Kidney (tissue), 13 donors: ENCODE measurements at regions not wholly inside any gene's neighbourhood (a gene's known extent, or its start where the extent isn't known, plus 50 kb on each side); places are given as distances from the start of the nearest gene placed in this dataset.

Experiments
- DNase-seq, 5 donors: peaks; one replicate each; pipeline ENCODE4 v3.0.0-alpha.2; 2013 to 2020
- FAIRE-seq: peaks from 2 replicates; lab custom pipeline; 2012; peaks lifted over from hg19 to GRCh38; lab: Jason Lieb, UNC
- H3K27ac ChIP-seq, 2 donors: one replicate each; pipeline ENCODE4 v1.7.0; 2013; ENCODE audit warnings: low read depth in 2 of 2, low read length in 2 of 2, inconsistent platforms in 1 of 2
- H3K27me3 ChIP-seq: one replicate; pipeline ENCODE4 v1.7.1; 2013; ENCODE audit warnings: low read length, inconsistent platforms; ENCODE audit not compliant: control insufficient read depth, insufficient read depth
- H3K36me3 ChIP-seq, 3 donors: one replicate each; pipeline versions ENCODE4 v1.7.0 to v1.7.1; 2013; ENCODE audit warnings: low read length in 3 of 3, control low read depth in 1 of 3, inconsistent platforms in 1 of 3; ENCODE audit not compliant: insufficient read depth in 3 of 3, control insufficient read depth in 2 of 3
- H3K4me1 ChIP-seq, 3 donors: one replicate each; pipeline versions ENCODE4 v1.7.0 to v1.7.1; 2013; ENCODE audit warnings: low read length in 3 of 3, inconsistent platforms in 1 of 3, low read depth in 1 of 3; ENCODE audit not compliant: control insufficient read depth in 2 of 3, insufficient read depth in 2 of 3
- H3K4me3 ChIP-seq, 3 donors: one replicate each; pipeline versions ENCODE4 v1.7.0 to v1.8.1; 2013; ENCODE audit warnings: low read length in 3 of 3, control low read depth in 1 of 3, inconsistent platforms in 1 of 3
- H3K9ac ChIP-seq, 3 donors: one replicate each; pipeline versions ENCODE4 v1.7.0 to v1.7.1; 2013; ENCODE audit warnings: low read length in 3 of 3, control low read depth in 1 of 3, inconsistent platforms in 1 of 3
- H3K9me3 ChIP-seq, 3 donors: one replicate each; pipeline versions ENCODE4 v1.7.0 to v1.7.1; 2013; ENCODE audit warnings: low read length in 3 of 3, control low read depth in 1 of 3, inconsistent platforms in 1 of 3; ENCODE audit not compliant: control insufficient read depth in 2 of 3, insufficient read depth in 1 of 3
- intact Hi-C: fragments of 100-400 bp; cut with DNase I; formaldehyde crosslinking; loops from one replicate; pipeline ENCODE4 v1.11.1; 2022
- TF ChIP-seq, protein P1 (sequence below): IDR thresholded peaks from 3 replicates; pipeline ENCODE4 v1.5.1; 2012; ENCODE audit warnings: mild to moderate bottlenecking, moderate library complexity, borderline replicate concordance; ENCODE audit not compliant: insufficient read depth; ENCODE audit errors: extremely low read depth
- donor health status: control.
- donor health status: control.
- donor health status: control.
- donor health status: control.
- donor health status: control.
- donor health status: DM: yes; HTN: yes; CAD: no.
- donor health status: Normal renal cell carcinoma (clear cell type).

DNA sequence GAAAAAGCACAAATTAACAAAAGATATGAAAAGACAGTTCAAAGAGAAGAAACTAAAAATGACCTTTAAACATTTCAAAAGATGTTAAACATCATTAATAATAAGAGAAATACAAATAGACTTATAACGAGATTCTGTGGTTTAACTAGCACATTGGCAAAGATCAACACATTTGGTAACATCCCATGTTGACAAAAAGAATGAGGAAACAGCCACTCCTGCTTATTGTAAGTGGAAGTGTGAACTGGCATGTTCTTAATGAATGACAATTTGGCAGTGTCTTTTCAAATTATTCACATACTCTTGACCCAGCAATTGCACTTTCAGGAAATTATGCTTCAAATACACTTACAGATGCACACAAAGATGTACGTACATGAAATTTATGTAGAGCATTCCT is 176.3 kb downstream of the TLE1 start:
- Histone ChIP-seq H3K36me3 (no peaks in the 10 kb centered on the region), H3K9me3 (no peaks in the 10 kb centered on the region), H3K9ac (no peak overlapping the region), H3K27me3 (no peaks in the 10 kb centered on the region), H3K4me1 (no peaks in the 10 kb centered on the region), H3K27ac (no peak overlapping the region), H3K4me3 (no peak overlapping the region)
- no peak for DNase-seq
- intact Hi-C loops = no loop called here
- TF ChIP-seq, protein P1, sequence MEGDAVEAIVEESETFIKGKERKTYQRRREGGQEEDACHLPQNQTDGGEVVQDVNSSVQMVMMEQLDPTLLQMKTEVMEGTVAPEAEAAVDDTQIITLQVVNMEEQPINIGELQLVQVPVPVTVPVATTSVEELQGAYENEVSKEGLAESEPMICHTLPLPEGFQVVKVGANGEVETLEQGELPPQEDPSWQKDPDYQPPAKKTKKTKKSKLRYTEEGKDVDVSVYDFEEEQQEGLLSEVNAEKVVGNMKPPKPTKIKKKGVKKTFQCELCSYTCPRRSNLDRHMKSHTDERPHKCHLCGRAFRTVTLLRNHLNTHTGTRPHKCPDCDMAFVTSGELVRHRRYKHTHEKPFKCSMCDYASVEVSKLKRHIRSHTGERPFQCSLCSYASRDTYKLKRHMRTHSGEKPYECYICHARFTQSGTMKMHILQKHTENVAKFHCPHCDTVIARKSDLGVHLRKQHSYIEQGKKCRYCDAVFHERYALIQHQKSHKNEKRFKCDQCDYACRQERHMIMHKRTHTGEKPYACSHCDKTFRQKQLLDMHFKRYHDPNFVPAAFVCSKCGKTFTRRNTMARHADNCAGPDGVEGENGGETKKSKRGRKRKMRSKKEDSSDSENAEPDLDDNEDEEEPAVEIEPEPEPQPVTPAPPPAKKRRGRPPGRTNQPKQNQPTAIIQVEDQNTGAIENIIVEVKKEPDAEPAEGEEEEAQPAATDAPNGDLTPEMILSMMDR = no peak
- FAIRE-seq = no peak

DNA sequence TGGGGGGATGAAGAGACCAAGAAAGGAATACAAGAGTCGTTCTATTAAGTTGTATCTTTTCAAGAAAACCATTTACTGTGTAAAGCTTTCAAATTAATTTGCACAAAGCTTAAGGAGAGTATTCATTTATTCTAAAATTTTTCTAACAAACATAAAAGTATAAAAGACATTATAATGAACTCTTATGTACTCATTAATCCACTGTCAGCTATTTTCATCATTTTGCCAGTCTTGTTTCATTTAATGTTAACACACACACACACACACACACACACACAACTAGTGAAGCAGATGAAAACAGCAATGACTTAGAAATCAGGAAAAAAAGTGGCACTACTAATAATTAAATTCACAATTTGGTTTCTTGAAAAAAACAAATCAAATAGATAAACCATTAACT is 176.7 kb downstream of the TLE1 start:
- intact Hi-C loops = no loop called here
- peak; percentile 3 for FAIRE-seq
- TF ChIP-seq, protein P1 = no peak
- no peak overlapping the region for H3K9ac ChIP-seq
- no peaks in the 10 kb centered on the region for H3K9me3 ChIP-seq
- DNase-seq = no peak
- no peaks in the 10 kb centered on the region for H3K4me1 ChIP-seq
- H3K27me3 ChIP-seq = no peaks in the 10 kb centered on the region
- no peaks in the 10 kb centered on the region for H3K36me3 ChIP-seq
- no peak overlapping the region for H3K27ac ChIP-seq
- no peak overlapping the region for H3K4me3 ChIP-seq

DNA sequence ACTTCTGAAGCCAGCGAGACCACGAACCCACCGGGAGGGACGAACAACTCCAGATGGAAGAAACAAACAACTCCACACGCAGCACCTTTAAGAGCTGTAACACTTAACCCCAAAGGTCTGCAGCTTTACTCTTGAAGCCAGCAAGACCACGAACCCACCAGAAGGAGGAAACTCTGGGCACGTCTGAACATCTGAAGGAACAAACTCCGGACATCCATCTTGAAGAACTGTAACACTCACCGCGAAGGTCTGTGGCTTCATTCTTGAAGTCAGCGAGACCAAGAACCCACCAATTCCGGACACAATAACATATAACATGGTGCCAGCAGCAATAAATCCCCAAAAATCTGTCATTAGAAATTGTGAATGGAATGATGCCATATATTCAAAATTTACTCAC is 180.9 kb downstream of the TLE1 start:
- Histone ChIP-seq H3K4me1 (no peaks in the 10 kb centered on the region), H3K27ac (no peak overlapping the region), H3K9me3 (no peaks in the 10 kb centered on the region), H3K9ac (no peak overlapping the region), H3K36me3 (no peaks in the 10 kb centered on the region), H3K4me3 (no peak overlapping the region), H3K27me3 (no peaks in the 10 kb centered on the region)
- TF ChIP-seq, protein P1 = no peak
- DNase-seq = no peak
- intact Hi-C loops = no loop called here
- FAIRE-seq = no peak
